PC-3 (cell line): ENCODE measurements at regions not wholly inside any gene's neighbourhood (a gene's known extent, or its start where the extent isn't known, plus 50 kb on each side); places are given as distances from the start of the nearest gene placed in this dataset.

ENCODE experiments used
- ATAC-seq: fragments of 200-7000 bp; cut with Tn5 transposase; 2 replicates; pipeline ENCODE4 v1.9.1; 2020; ENCODE audit warnings: mild to moderate bottlenecking, moderate library complexity
- BruUV-seq: library from RNA; stranded (reverse); fragments of 400-500 nt; replicated peaks from 2 replicates; lab custom pipeline; 2021; lab: Mats Ljungman, UMichigan
- CTCF ChIA-PET: fragments of 300-600 bp; sonication (Branson Sonifier 250); formaldehyde crosslinking; loops from one replicate; lab custom pipeline; 2022; ENCODE audit warnings: antibody characterized with exemption; lab: Charles Lee
- POLR2A ChIA-PET: fragments of 300-600 bp; sonication (Branson Sonifier 250); formaldehyde crosslinking; loops from one replicate; lab custom pipeline; 2022; ENCODE audit warnings: antibody characterized with exemption; ENCODE audit not compliant: unreplicated experiment; lab: Charles Lee
- DNase-seq: peaks from one replicate; pipeline ENCODE4 v3.0.0-alpha.2; 2015
- H2AFZ ChIP-seq: fragments of 300-600 bp; sonication (generic); 2 replicates; pipeline ENCODE4 v1.6.0; 2016; ENCODE audit warnings: antibody characterized with exemption, low read length
- H3F3A ChIP-seq: fragments of 300-600 bp; sonication (generic); one replicate; pipeline ENCODE4 v1.6.0; 2017; ENCODE audit warnings: antibody characterized with exemption, low read length, control low read depth, mild to moderate bottlenecking; ENCODE audit not compliant: unreplicated experiment
- H3K27ac ChIP-seq: fragments of 300-600 bp; sonication (generic); 2 replicates; pipeline ENCODE4 v1.5.1; 2016; ENCODE audit warnings: mild to moderate bottlenecking, low read length
- H3K27me3 ChIP-seq: fragments of 300-600 bp; sonication (generic); 2 replicates; pipeline ENCODE4 v1.6.1; 2016; ENCODE audit warnings: low read length, mixed read lengths
- H3K36me3 ChIP-seq: fragments of 300-600 bp; sonication (generic); 2 replicates; pipeline ENCODE4 v1.6.1; 2016; ENCODE audit warnings: low read depth, mixed run types, low read length, mixed read lengths
- H3K4me1 ChIP-seq: fragments of 300-600 bp; sonication (generic); 2 replicates; pipeline ENCODE4 v1.5.1; 2016; ENCODE audit warnings: low read length; ENCODE audit not compliant: insufficient read depth
- H3K4me2 ChIP-seq: fragments of 300-600 bp; sonication (generic); 2 replicates; pipeline ENCODE4 v1.6.0; 2016; ENCODE audit warnings: low read length
- H3K4me3 ChIP-seq: fragments of 300-600 bp; sonication (generic); 2 replicates; pipeline ENCODE4 v1.5.1; 2016; ENCODE audit warnings: mild to moderate bottlenecking, low read length, mixed read lengths
- H3K79me2 ChIP-seq: fragments of 300-600 bp; sonication (generic); 2 replicates; pipeline ENCODE4 v1.6.1; 2017; ENCODE audit warnings: low read length, mixed read lengths
- H3K9ac ChIP-seq: fragments of 300-600 bp; sonication (generic); 2 replicates; pipeline ENCODE4 v1.6.0; 2016; ENCODE audit warnings: mild to moderate bottlenecking, low read length
- H3K9me2 ChIP-seq: fragments of 300-600 bp; sonication (generic); replicated peaks from 2 replicates; pipeline ENCODE4 v1.6.1; 2016; ENCODE audit warnings: mixed run types, low read length, mixed read lengths
- H3K9me3 ChIP-seq: fragments of 300-600 bp; sonication (generic); 2 replicates; pipeline ENCODE4 v1.6.1; 2016; ENCODE audit warnings: low read length, mixed read lengths
- H4K20me1 ChIP-seq: fragments of 300-600 bp; sonication (generic); 2 replicates; pipeline ENCODE4 v1.6.1; 2016; ENCODE audit warnings: low read length, mixed read lengths
- CTCF ChIP-seq: fragments of 300-600 bp; sonication (generic); conservative IDR thresholded peaks from 2 replicates; pipeline ENCODE4 v1.5.1; 2017; ENCODE audit warnings: antibody characterized with exemption, low read depth, mild to moderate bottlenecking, low read length
- EZH2 ChIP-seq: fragments of 300-600 bp; sonication (generic); IDR thresholded peaks from one replicate; pipeline ENCODE4 v1.6.1; 2017; ENCODE audit warnings: antibody characterized with exemption, mild to moderate bottlenecking, low read length; ENCODE audit not compliant: unreplicated experiment
- EZH2phosphoT487 ChIP-seq: fragments of 300-600 bp; sonication (generic); IDR thresholded peaks from 2 replicates; pipeline ENCODE4 v1.6.1; 2018; ENCODE audit warnings: mild to moderate bottlenecking, antibody characterized with exemption, low read length, borderline replicate concordance
- intact Hi-C: fragments of 100-400 bp; cut with micrococcal nuclease; formaldehyde crosslinking; loops from 2 replicates; pipeline ENCODE4 v1.9.0; 2023

GRCh38 chr10:43983405-43983804 is 334.7 kb upstream of the ZNF32 start:
- Histone ChIP-seq H3K79me2 (no peaks in the 10 kb centered on the region), H3K4me1 (no peaks in the 10 kb centered on the region), H3F3A (no peaks in the 10 kb centered on the region), H3K9me3 (no peaks in the 10 kb centered on the region), H4K20me1 (no peaks in the 10 kb centered on the region), H2AFZ (no peak overlapping the region), H3K4me3 (no peak overlapping the region), H3K27me3 (no peaks in the 10 kb centered on the region), H3K4me2 (no peak overlapping the region), H3K27ac (no peak overlapping the region), H3K9me2 (no peaks in the 10 kb centered on the region), H3K9ac (no peak overlapping the region), H3K36me3 (no peaks in the 10 kb centered on the region)
- POLR2A ChIA-PET, result no interaction called here
- CTCF ChIA-PET, result no interaction called here
- no peak for TF ChIP-seq EZH2phosphoT487
- no peak for TF ChIP-seq EZH2
- TF ChIP-seq CTCF, result no peak
- intact Hi-C loops, result no loop called here
- BruUV-seq, result no TSS peak
- ATAC-seq (no peak), DNase-seq (no peak)

- Histone ChIP-seq H3K4me3 (no peak overlapping the region), H3K4me2 (no peak overlapping the region), H3K36me3 (no peaks in the 10 kb centered on the region), H3F3A (no peaks in the 10 kb centered on the region), H3K27me3 (no peaks in the 10 kb centered on the region), H3K9me3 (no peaks in the 10 kb centered on the region), H3K4me1 (no peaks in the 10 kb centered on the region), H2AFZ (no peak overlapping the region), H3K27ac (no peak overlapping the region), H3K9me2 (no peaks in the 10 kb centered on the region), H3K9ac (no peak overlapping the region), H3K79me2 (no peaks in the 10 kb centered on the region), H4K20me1 (no peaks in the 10 kb centered on the region)
- no TSS peak for BruUV-seq
- ChIA-PET POLR2A (no interaction called here), CTCF (no interaction called here)
- DNase-seq (no peak), ATAC-seq (no peak)
- intact Hi-C loops, result no loop called here
- TF ChIP-seq EZH2phosphoT487 (no peak), EZH2 (no peak), CTCF (no peak)
Observed at GRCh38 chr10:43982250-43982649, 333.6 kb upstream of the ZNF32 start.

GRCh38 chr10:43981696-43982095 is 333.0 kb upstream of the ZNF32 start:
- Histone ChIP-seq H3K9me2 (no peaks in the 10 kb centered on the region), H3K27ac (no peak overlapping the region), H3K36me3 (no peaks in the 10 kb centered on the region), H3K9me3 (no peaks in the 10 kb centered on the region), H2AFZ (no peak overlapping the region), H3K4me2 (no peak overlapping the region), H3K9ac (no peak overlapping the region), H3K27me3 (no peaks in the 10 kb centered on the region), H3K4me1 (no peaks in the 10 kb centered on the region), H4K20me1 (no peaks in the 10 kb centered on the region), H3K79me2 (no peaks in the 10 kb centered on the region), H3F3A (no peaks in the 10 kb centered on the region), H3K4me3 (no peak overlapping the region)
- no peak for ATAC-seq
- no peak for DNase-seq
- POLR2A ChIA-PET, result no interaction called here
- TF ChIP-seq EZH2phosphoT487 (no peak), EZH2 (no peak), CTCF (no peak)
- no TSS peak for BruUV-seq
- CTCF ChIA-PET, result no interaction called here
- intact Hi-C loops, result no loop called here
